SK-N-SH (cell line): ENCODE measurements at regions not wholly inside any gene's neighbourhood (a gene's known extent, or its start where the extent isn't known, plus 50 kb on each side); places are given as distances from the start of the nearest gene placed in this dataset.
"Not testable (repeated sequence)": the region's sequence is repeated elsewhere in the genome, so short reads cannot be mapped to it uniquely, and the experiment has no call there.

Experiments used
- CTCF ChIA-PET: fragments of 300-600, 350-600 bp; formaldehyde crosslinking; extraction: SDS; loops from one replicate; lab custom pipeline; 2021; lab: Yijun Ruan, JAX
- POLR2A ChIA-PET: fragments of 350-600 bp; sonication (Branson Sonifier 250); formaldehyde crosslinking; extraction: SDS; loops from one replicate; lab custom pipeline; 2020; ENCODE audit warnings: antibody characterized with exemption, inconsistent platforms; lab: Yijun Ruan, JAX
- DNase-seq: peaks from one replicate; pipeline ENCODE4 v3.0.0; 2012
- H2AFZ ChIP-seq: fragments of 200-600 bp; sonication (generic); 2 replicates; pipeline ENCODE4 v1.8.1; 2016; ENCODE audit warnings: antibody characterized with exemption, mild to moderate bottlenecking, low read depth
- H3F3A ChIP-seq: fragments of 200-600 bp; sonication (generic); replicated peaks from 2 replicates; pipeline ENCODE3; 2016; ENCODE audit warnings: antibody characterized with exemption, mild to moderate bottlenecking; ENCODE audit not compliant: insufficient read depth
- H3K27ac ChIP-seq, 2 experiments: fragments of 200-500 bp in 1 of 2; fragments of 200-600 bp in 1 of 2; sonication (Bioruptor generic) in 1 of 2; sonication (generic), shearing (Covaris generic) in 1 of 2; 2 replicates each; pipeline versions ENCODE4 v1.5.1 to v1.6.1; 2014 to 2016; ENCODE audit warnings: low read depth in 2 of 2, inconsistent platforms in 1 of 2, low read length in 1 of 2, mild to moderate bottlenecking in 1 of 2, mixed read lengths in 1 of 2
- H3K27me3 ChIP-seq: fragments of 200-600 bp; sonication (generic), shearing (Covaris generic); 2 replicates; pipeline ENCODE4 v1.6.1; 2016; ENCODE audit warnings: mixed run types; ENCODE audit not compliant: insufficient read depth
- H3K36me3 ChIP-seq, 2 experiments: fragments of 200-500 bp in 1 of 2; fragments of 200-600 bp in 1 of 2; sonication (Bioruptor generic) in 1 of 2; sonication (generic) in 1 of 2; replicated peaks in 1 of 2; 2 replicates each; pipeline versions ENCODE3 to v1.5.1; 2014 to 2016; ENCODE audit warnings: low read length in 1 of 2, mild to moderate bottlenecking in 1 of 2; ENCODE audit not compliant: insufficient read depth in 2 of 2, control insufficient read depth in 1 of 2
- H3K4me1 ChIP-seq, 2 experiments: fragments of 200-500 bp in 1 of 2; fragments of 200-600 bp in 1 of 2; sonication (Bioruptor generic) in 1 of 2; sonication (generic), shearing (Covaris generic) in 1 of 2; 2 replicates each; pipeline versions ENCODE4 v1.5.1 to v1.6.1; 2014 to 2016; ENCODE audit warnings: low read depth in 1 of 2, low read length in 1 of 2, mixed run types in 1 of 2; ENCODE audit not compliant: insufficient read depth in 2 of 2, control insufficient read depth in 1 of 2
- H3K4me2 ChIP-seq: fragments of 200-600 bp; sonication (generic), shearing (Covaris generic); 2 replicates; pipeline ENCODE4 v1.6.1; 2017; ENCODE audit warnings: mixed run types
- H3K4me3 ChIP-seq, 2 experiments: fragments of 200-500 bp in 1 of 2; fragments of 200-600 bp in 1 of 2; sonication (Bioruptor generic) in 1 of 2; sonication (generic), shearing (Covaris generic) in 1 of 2; 2 replicates each; pipeline versions ENCODE4 v1.5.1 to v1.8.1; 2014 to 2016; ENCODE audit warnings: low read depth in 2 of 2, inconsistent platforms in 1 of 2, low read length in 1 of 2, mild to moderate bottlenecking in 1 of 2, mixed read lengths in 1 of 2, moderate library complexity in 1 of 2
- H3K79me2 ChIP-seq: fragments of 200-600 bp; sonication (generic); 2 replicates; pipeline ENCODE4 v1.8.1; 2017; ENCODE audit warnings: mild to moderate bottlenecking; ENCODE audit not compliant: insufficient read depth
- H3K9ac ChIP-seq: fragments of 200-600 bp; sonication (generic); 2 replicates; pipeline ENCODE4 v1.6.1; 2017; ENCODE audit warnings: mixed run types
- H3K9me2 ChIP-seq: fragments of 200-600 bp; sonication (generic); 2 replicates; pipeline ENCODE4 v1.6.1; 2017; ENCODE audit warnings: mixed run types
- H3K9me3 ChIP-seq: fragments of 200-600 bp; sonication (generic); 2 replicates; pipeline ENCODE4 v1.6.1; 2017; ENCODE audit warnings: mixed run types, mild to moderate bottlenecking, moderate library complexity
- H4K20me1 ChIP-seq: fragments of 200-600 bp; sonication (generic); 2 replicates; pipeline ENCODE4 v1.6.1; 2017; ENCODE audit warnings: mild to moderate bottlenecking, mixed run types; ENCODE audit not compliant: insufficient read depth
- CHD2 ChIP-seq: fragments of 150-350 bp; IDR thresholded peaks from 2 replicates; pipeline ENCODE4 v1.6.1; 2018; ENCODE audit warnings: low read length; ENCODE audit not compliant: partially characterized antibody
- ELF1 ChIP-seq: IDR thresholded peaks from 2 replicates; pipeline ENCODE4 v1.4.0; 2012
- FOSL2 ChIP-seq: IDR thresholded peaks from 2 replicates; pipeline ENCODE4 v1.4.0; 2012; ENCODE audit warnings: low read depth, mild to moderate bottlenecking, moderate library complexity, borderline replicate concordance
- IRF3 ChIP-seq: fragments of 150-350 bp; IDR thresholded peaks from 2 replicates; pipeline ENCODE4 v1.6.1; 2016; ENCODE audit warnings: mild to moderate bottlenecking, low read depth, low read length
- JUND ChIP-seq: IDR thresholded peaks from 2 replicates; pipeline ENCODE4 v1.4.0; 2012
- MAX ChIP-seq: IDR thresholded peaks from 2 replicates; pipeline ENCODE4 v1.4.0; 2012; ENCODE audit warnings: low read depth
- MEF2A ChIP-seq: IDR thresholded peaks from 2 replicates; pipeline ENCODE4 v1.4.0; 2012; ENCODE audit warnings: low read depth, borderline replicate concordance
- NFIC ChIP-seq: IDR thresholded peaks from 2 replicates; pipeline ENCODE4 v1.4.0; 2012; ENCODE audit warnings: borderline replicate concordance
- NRF1 ChIP-seq: IDR thresholded peaks from 2 replicates; pipeline ENCODE4 v1.6.1; 2012; ENCODE audit warnings: low read depth, mild to moderate bottlenecking, low read length
- POLR2AphosphoS5 ChIP-seq: IDR thresholded peaks from 2 replicates; pipeline ENCODE4 v1.6.1; 2012; ENCODE audit warnings: low read depth, low read length
- RCOR1 ChIP-seq: fragments of 150-350 bp; IDR thresholded peaks from 2 replicates; pipeline ENCODE4 v1.6.1; 2017; ENCODE audit warnings: antibody characterized with exemption, low read length
- RFX5 ChIP-seq: IDR thresholded peaks from 2 replicates; pipeline ENCODE4 v1.6.1; 2012; ENCODE audit warnings: mild to moderate bottlenecking, improper control_type of control experiment, low read length
- RXRA ChIP-seq: IDR thresholded peaks from 2 replicates; pipeline ENCODE4 v1.4.0; 2012; ENCODE audit warnings: low read depth, mild to moderate bottlenecking, borderline replicate concordance
- TAF1 ChIP-seq: IDR thresholded peaks from 2 replicates; pipeline ENCODE4 v1.6.1; 2012; ENCODE audit warnings: low read depth, mild to moderate bottlenecking, low read length, moderate library complexity, borderline replicate concordance
- TEAD4 ChIP-seq: IDR thresholded peaks from 2 replicates; pipeline ENCODE4 v1.4.0; 2012; ENCODE audit warnings: mild to moderate bottlenecking, borderline replicate concordance; ENCODE audit not compliant: insufficient read depth
- USF1 ChIP-seq: IDR thresholded peaks from 2 replicates; pipeline ENCODE4 v1.4.0; 2012; ENCODE audit warnings: low read depth, borderline replicate concordance
- WGBS: methylation state at CpG from one replicate; pipeline ENCODE4 v1.1.6; 2017; ENCODE audit warnings: low lambda C conversion rate; 5-methylcytosine and 5-hydroxymethylcytosine counted together

GRCh38 chr5:90214991-90215390 lies 194.6 kb downstream of the CETN3 start:
- Histone ChIP-seq H3K27me3 (no peaks in the 10 kb centered on the region), H3K9ac (no peak overlapping the region), H3K9me2 (no peaks in the 10 kb centered on the region), H3K27ac (no peak overlapping the region), H2AFZ (no peak overlapping the region), H3K36me3 (no peaks in the 10 kb centered on the region), H3K4me2 (no peak overlapping the region), H3F3A (no peaks in the 10 kb centered on the region), H3K4me3 (no peak overlapping the region), H3K9me3 (no peaks in the 10 kb centered on the region), H3K4me1 (no peaks in the 10 kb centered on the region), H4K20me1 (no peaks in the 10 kb centered on the region), H3K79me2 (no peaks in the 10 kb centered on the region)
- ChIA-PET CTCF (no interaction called here), POLR2A (no interaction called here)
- TF ChIP-seq CHD2 (no peak), RFX5 (no peak), FOSL2 (no peak), USF1 (no peak), IRF3 (no peak), POLR2AphosphoS5 (no peak), TEAD4 (no peak), JUND (no peak), TAF1 (no peak), RXRA (no peak), ELF1 (no peak)
- no peak for DNase-seq

GRCh38 chr5:90208323-90208722 lies 201.2 kb downstream of the CETN3 start:
- H3K27me3 ChIP-seq, H2AFZ ChIP-seq, H3K79me2 ChIP-seq, DNase-seq, H3K9ac ChIP-seq, H3K9me2 ChIP-seq, H3K36me3 ChIP-seq, H3K4me1 ChIP-seq, H3K4me3 ChIP-seq, H3K4me2 ChIP-seq, H3K27ac ChIP-seq, CTCF ChIA-PET, H4K20me1 ChIP-seq, H3K9me3 ChIP-seq, H3F3A ChIP-seq, POLR2A ChIA-PET: not testable (repeated sequence)
- 74% methylated on average over 14 of the region's 25 CpGs for WGBS

GRCh38 chr5:90201923-90202322 lies 207.6 kb downstream of the CETN3 start:
- H3K9me2 ChIP-seq: no peaks in the 10 kb centered on the region
- POLR2A ChIA-PET: no interaction called here
- TF ChIP-seq RCOR1 (no peak), MAX (no peak), NRF1 (no peak), MEF2A (no peak), FOSL2 (no peak), NFIC (no peak)
- TF ChIP-seq, all 33 proteins: peak for 0
- DNase-seq: no peak
- Histone ChIP-seq H4K20me1 (no peaks in the 10 kb centered on the region), H2AFZ (no peak overlapping the region), H3K27me3 (no peaks in the 10 kb centered on the region), H3K36me3 (no peaks in the 10 kb centered on the region), H3K4me3 (no peak overlapping the region), H3K79me2 (no peaks in the 10 kb centered on the region), H3K9me3 (no peaks in the 10 kb centered on the region), H3F3A (no peaks in the 10 kb centered on the region), H3K4me1 (no peaks in the 10 kb centered on the region; a peak in 1 of 4 replicates), H3K27ac (no peak overlapping the region), H3K9ac (no peak overlapping the region), H3K4me2 (no peak overlapping the region)
- CTCF ChIA-PET: no interaction called here
- WGBS: 25% methylated on average over 3 of the region's 3 CpGs
